ENCODE measurements at regions not wholly inside any gene's neighbourhood (a gene's known extent, or its start where the extent isn't known, plus 50 kb on each side); places are given as distances from the start of the nearest gene placed in this dataset.

GRCh38 chr21:14766241-14766640, 220.1 kb upstream of the SAMSN1 start:
- no peaks in the 10 kb centered on the region for H3K27me3 ChIP-seq (ENCODE audit: control insufficient read depth, insufficient read depth, low read length)
- no peak overlapping the region for H3K9ac ChIP-seq (ENCODE audit: insufficient read depth, low read length)
- H2AFZ ChIP-seq (ENCODE audit: low read length), result no peak overlapping the region
- no peaks in the 10 kb centered on the region for H3K79me2 ChIP-seq (ENCODE audit: control insufficient read depth, insufficient read depth, low read length)
- DNase-seq (ENCODE audit: low read depth in 2 of 2), result no peak
- no peaks in the 10 kb centered on the region for H3K36me3 ChIP-seq (ENCODE audit: control insufficient read depth, insufficient read depth, low read length)
- TF ChIP-seq CTCF (conservative IDR thresholded peaks at IDR 0.05 in 1 of 2, IDR thresholded peaks at IDR 0.05 in 1 of 2; ENCODE audit: low read depth in 1 of 2, low read length in 2 of 2) (no peak), EZH2 (IDR thresholded peaks at IDR 0.05; ENCODE audit: low read length, missing control alignments) (no peak)
- no peaks in the 10 kb centered on the region for H3K9me3 ChIP-seq (ENCODE audit: control insufficient read depth, insufficient read depth, low read depth, low read length)
- no peak overlapping the region for H3K27ac ChIP-seq (ENCODE audit: insufficient read depth, low read length)
- no peak overlapping the region for H3K4me3 ChIP-seq (replicated peaks in 1 of 4; ENCODE audit: control extremely low read depth in 1 of 4, insufficient read depth in 1 of 4, low read depth in 3 of 4, low read length in 4 of 4)
- H3K4me2 ChIP-seq (ENCODE audit: extremely low read depth, insufficient read depth, low read length), result no peak overlapping the region
- H3K4me1 ChIP-seq (ENCODE audit: control insufficient read depth, extremely low read depth, insufficient read depth, low read length), result no peaks in the 10 kb centered on the region
- no peaks in the 10 kb centered on the region for H4K20me1 ChIP-seq (ENCODE audit: control insufficient read depth, extremely low read depth, insufficient read depth, low read length)

DNA sequence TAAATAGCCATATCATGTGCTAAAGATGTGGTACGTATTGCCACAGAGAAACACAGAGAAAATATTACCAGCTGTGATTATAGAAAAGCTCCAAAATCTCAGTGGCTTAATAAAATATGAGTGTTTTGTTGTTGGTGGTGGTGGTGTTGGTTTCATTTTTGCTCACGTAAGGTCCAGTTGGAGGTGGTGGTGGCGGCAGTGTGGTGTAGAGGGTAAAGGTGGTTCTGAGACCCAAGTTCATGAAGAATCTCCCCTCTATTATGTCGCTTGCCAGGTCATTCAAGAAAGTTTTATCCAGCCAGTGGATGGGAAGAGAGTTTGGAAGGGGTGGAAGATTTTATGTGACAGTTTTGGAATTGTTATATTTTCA, 217.6 kb upstream of the SAMSN1 start:
- DNase-seq (ENCODE audit: low read depth in 2 of 2), result no peak
- Histone ChIP-seq H3K9me3 (ENCODE audit: control insufficient read depth, insufficient read depth, low read depth, low read length) (no peaks in the 10 kb centered on the region), H3K4me3 (replicated peaks in 1 of 4; ENCODE audit: control extremely low read depth in 1 of 4, insufficient read depth in 1 of 4, low read depth in 3 of 4, low read length in 4 of 4) (no peak overlapping the region), H3K27me3 (ENCODE audit: control insufficient read depth, insufficient read depth, low read length) (no peaks in the 10 kb centered on the region), H3K4me1 (ENCODE audit: control insufficient read depth, extremely low read depth, insufficient read depth, low read length) (no peaks in the 10 kb centered on the region), H2AFZ (ENCODE audit: low read length) (no peak overlapping the region), H4K20me1 (ENCODE audit: control insufficient read depth, extremely low read depth, insufficient read depth, low read length) (no peaks in the 10 kb centered on the region), H3K27ac (ENCODE audit: insufficient read depth, low read length) (no peak overlapping the region), H3K79me2 (ENCODE audit: control insufficient read depth, insufficient read depth, low read length) (no peaks in the 10 kb centered on the region), H3K4me2 (ENCODE audit: extremely low read depth, insufficient read depth, low read length) (no peak overlapping the region), H3K9ac (ENCODE audit: insufficient read depth, low read length) (no peak overlapping the region), H3K36me3 (ENCODE audit: control insufficient read depth, insufficient read depth, low read length) (no peaks in the 10 kb centered on the region)
- TF ChIP-seq CTCF (conservative IDR thresholded peaks at IDR 0.05 in 1 of 2, IDR thresholded peaks at IDR 0.05 in 1 of 2; ENCODE audit: low read depth in 1 of 2, low read length in 2 of 2) (no peak), EZH2 (IDR thresholded peaks at IDR 0.05; ENCODE audit: low read length, missing control alignments) (no peak)

DNA sequence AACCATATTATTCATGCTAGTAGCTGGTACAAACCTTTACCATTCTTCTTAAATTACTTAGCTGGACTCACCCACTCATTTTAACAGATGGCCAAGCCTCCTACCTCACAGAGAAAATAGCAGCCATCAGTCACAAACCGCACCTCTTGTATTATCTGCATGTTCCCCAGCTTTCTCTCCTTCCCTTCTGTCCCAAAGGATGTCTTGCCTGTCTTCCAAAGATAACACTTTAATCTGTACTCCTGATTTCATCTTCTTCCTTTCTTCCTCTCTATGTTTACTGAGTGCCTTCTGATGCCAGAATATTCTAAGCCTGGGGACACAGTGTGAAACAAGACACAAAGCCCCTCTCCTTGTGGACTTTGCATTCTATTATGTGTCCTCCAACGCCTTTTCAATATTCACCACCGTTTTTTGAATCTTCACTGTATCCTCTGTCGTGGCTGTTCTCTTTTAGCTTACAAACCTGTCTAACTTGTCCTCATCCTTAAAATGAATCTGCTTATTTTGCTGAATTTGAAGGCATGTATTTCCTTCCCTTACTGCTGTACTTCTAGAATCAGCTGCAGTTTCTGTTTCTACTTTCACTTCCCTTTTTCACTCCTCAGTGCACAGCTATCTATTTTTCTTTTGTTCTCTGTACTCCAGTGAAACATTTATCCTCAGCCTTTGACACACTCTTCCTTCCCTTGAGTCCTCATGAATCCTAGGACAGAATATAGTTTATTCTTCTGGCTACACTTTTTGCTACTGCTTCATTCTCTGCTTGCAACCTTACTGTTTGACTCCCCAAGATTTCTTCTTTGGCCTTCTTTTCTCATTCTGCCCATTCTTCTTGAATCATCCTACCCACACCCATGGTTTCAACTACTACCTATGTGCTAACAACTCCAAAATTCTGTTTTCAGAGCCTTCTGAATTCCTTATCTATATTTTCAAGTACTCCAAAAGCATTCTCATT, 216.9 kb upstream of the SAMSN1 start:
- no peak for DNase-seq (ENCODE audit: low read depth in 2 of 2)
- Histone ChIP-seq H3K4me2 (ENCODE audit: extremely low read depth, insufficient read depth, low read length) (no peak overlapping the region), H2AFZ (ENCODE audit: low read length) (no peak overlapping the region), H3K9me3 (ENCODE audit: control insufficient read depth, insufficient read depth, low read depth, low read length) (no peaks in the 10 kb centered on the region), H3K79me2 (ENCODE audit: control insufficient read depth, insufficient read depth, low read length) (no peaks in the 10 kb centered on the region), H3K4me1 (ENCODE audit: control insufficient read depth, extremely low read depth, insufficient read depth, low read length) (no peaks in the 10 kb centered on the region), H3K4me3 (replicated peaks in 1 of 4; ENCODE audit: control extremely low read depth in 1 of 4, insufficient read depth in 1 of 4, low read depth in 3 of 4, low read length in 4 of 4) (no peak overlapping the region), H3K9ac (ENCODE audit: insufficient read depth, low read length) (no peak overlapping the region), H3K36me3 (ENCODE audit: control insufficient read depth, insufficient read depth, low read length) (no peaks in the 10 kb centered on the region), H3K27ac (ENCODE audit: insufficient read depth, low read length) (no peak overlapping the region), H4K20me1 (ENCODE audit: control insufficient read depth, extremely low read depth, insufficient read depth, low read length) (no peaks in the 10 kb centered on the region), H3K27me3 (ENCODE audit: control insufficient read depth, insufficient read depth, low read length) (no peaks in the 10 kb centered on the region)
- no peak for TF ChIP-seq EZH2 (IDR thresholded peaks at IDR 0.05; ENCODE audit: low read length, missing control alignments)
- TF ChIP-seq CTCF (conservative IDR thresholded peaks at IDR 0.05 in 1 of 2, IDR thresholded peaks at IDR 0.05 in 1 of 2; ENCODE audit: low read depth in 1 of 2, low read length in 2 of 2), result no peak

Data from fibroblast of lung (primary cell).